ENCODE measurements at regions not wholly inside any gene's neighbourhood (a gene's known extent, or its start where the extent isn't known, plus 50 kb on each side); places are given as distances from the start of the nearest gene placed in this dataset.

DNA sequence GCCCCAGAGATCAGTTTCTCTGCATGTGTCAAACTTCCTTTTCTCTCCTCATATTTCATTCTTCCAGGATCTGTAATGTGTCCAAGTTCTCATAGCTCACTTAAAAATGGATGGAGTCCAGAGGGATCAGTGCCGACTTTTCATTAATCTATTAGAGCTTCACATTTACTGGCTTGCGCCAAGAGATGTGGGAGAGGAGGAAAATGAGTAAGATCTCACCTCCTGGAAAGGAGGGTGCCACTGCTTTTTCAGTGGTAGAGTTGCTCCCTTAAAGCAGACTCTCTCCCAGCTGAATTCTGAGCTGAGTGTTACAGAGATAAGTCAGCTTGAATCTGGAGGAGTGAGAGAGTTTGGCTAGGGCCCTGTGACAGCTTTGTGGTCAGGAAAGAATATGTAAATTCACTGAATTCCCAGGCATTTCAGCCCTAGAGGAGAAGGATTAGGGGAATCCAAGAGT lies 175.9 kb downstream of the SOX4 start:
- Mint-ChIP-seq H3K27ac (no peak overlapping the region), H3K9me3 (ENCODE audit: insufficient read depth) (no peaks in the 10 kb centered on the region), H3K4me1 (no peaks in the 10 kb centered on the region), H3K27me3 (peaks cover 2% of the 10 kb centered on the region), H3K4me3 (no peak overlapping the region)
- no CpG with 5 or more reads among the region's 2 CpGs for WGBS (ENCODE audit: insufficient coverage)
- Histone ChIP-seq H3K4me2 (replicated peaks; ENCODE audit: low read depth, low read length, poor library complexity, severe bottlenecking) (no peak overlapping the region), H3K36me3 (replicated peaks in 1 of 2; ENCODE audit: control extremely low read depth in 1 of 2, control insufficient read depth in 1 of 2, extremely low read depth in 1 of 2, insufficient read depth in 2 of 2, low read length in 1 of 2) (no peaks in the 10 kb centered on the region), H3K79me2 (ENCODE audit: control insufficient read depth, insufficient read depth, low read length) (no peaks in the 10 kb centered on the region), H3K4me3 (ENCODE audit: control extremely low read depth in 1 of 5, extremely low read depth in 1 of 5, insufficient read depth in 1 of 5, low read depth in 2 of 5, low read length in 4 of 5) (no peak overlapping the region), H4K20me1 (ENCODE audit: control insufficient read depth, insufficient read depth, low read length, poor library complexity, severe bottlenecking) (no peaks in the 10 kb centered on the region), H3K4me1 (ENCODE audit: control insufficient read depth in 2 of 2, insufficient read depth in 2 of 2, low read length in 2 of 2) (no peaks in the 10 kb centered on the region), H3K9ac (ENCODE audit: low read length) (no peak overlapping the region), H3K9me3 (ENCODE audit: control extremely low read depth in 1 of 3, control insufficient read depth in 2 of 3, insufficient read depth in 1 of 3, low read length in 2 of 3) (no peaks in the 10 kb centered on the region), H2AFZ (ENCODE audit: insufficient read depth, low read depth, low read length, poor library complexity, severe bottlenecking) (no peak overlapping the region), H3K27ac (ENCODE audit: low read length in 2 of 2) (no peak overlapping the region), H3K27me3 (replicated peaks in 1 of 4; ENCODE audit: control extremely low read depth in 1 of 4, control insufficient read depth in 3 of 4, insufficient read depth in 4 of 4, low read length in 3 of 4) (no peaks in the 10 kb centered on the region)
- intact Hi-C loops (cut with micrococcal nuclease): no loop called here
- no peak for ATAC-seq (ENCODE audit: low read depth)
- no peak for DNase-seq
- CTCF ChIA-PET: no interaction called here
- POLR2A ChIA-PET: no interaction called here
- TF ChIP-seq EZH2 (IDR thresholded peaks at IDR 0.05; ENCODE audit: borderline replicate concordance, insufficient read depth, low read depth, low read length, poor library complexity, severe bottlenecking): no peak
- TF ChIP-seq, protein P1, sequence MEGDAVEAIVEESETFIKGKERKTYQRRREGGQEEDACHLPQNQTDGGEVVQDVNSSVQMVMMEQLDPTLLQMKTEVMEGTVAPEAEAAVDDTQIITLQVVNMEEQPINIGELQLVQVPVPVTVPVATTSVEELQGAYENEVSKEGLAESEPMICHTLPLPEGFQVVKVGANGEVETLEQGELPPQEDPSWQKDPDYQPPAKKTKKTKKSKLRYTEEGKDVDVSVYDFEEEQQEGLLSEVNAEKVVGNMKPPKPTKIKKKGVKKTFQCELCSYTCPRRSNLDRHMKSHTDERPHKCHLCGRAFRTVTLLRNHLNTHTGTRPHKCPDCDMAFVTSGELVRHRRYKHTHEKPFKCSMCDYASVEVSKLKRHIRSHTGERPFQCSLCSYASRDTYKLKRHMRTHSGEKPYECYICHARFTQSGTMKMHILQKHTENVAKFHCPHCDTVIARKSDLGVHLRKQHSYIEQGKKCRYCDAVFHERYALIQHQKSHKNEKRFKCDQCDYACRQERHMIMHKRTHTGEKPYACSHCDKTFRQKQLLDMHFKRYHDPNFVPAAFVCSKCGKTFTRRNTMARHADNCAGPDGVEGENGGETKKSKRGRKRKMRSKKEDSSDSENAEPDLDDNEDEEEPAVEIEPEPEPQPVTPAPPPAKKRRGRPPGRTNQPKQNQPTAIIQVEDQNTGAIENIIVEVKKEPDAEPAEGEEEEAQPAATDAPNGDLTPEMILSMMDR (IDR thresholded peaks at IDR 0.05): no peak

DNA sequence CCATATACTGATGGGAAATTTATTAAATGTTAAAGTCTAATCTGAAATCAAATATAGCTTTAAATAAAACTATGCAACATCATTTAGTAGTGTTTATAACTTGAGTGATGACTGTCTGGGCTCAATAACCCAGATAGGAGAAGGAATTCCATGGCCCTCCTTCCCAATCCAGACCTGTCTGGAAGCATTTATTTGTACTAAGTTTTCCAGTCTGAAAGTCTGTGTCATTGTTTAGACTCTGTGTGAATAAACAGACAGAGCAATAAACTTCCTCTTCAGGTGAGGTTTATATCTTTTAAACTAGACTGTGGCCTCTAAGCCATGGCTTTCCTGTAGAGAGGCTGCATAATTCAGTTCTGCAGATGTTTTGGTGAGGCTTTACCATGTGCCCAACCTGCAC lies 176.4 kb downstream of the SOX4 start:
- H3K4me1 ChIP-seq (ENCODE audit: control insufficient read depth in 2 of 2, insufficient read depth in 2 of 2, low read length in 2 of 2): no peaks in the 10 kb centered on the region
- intact Hi-C loops (cut with micrococcal nuclease): no loop called here
- ATAC-seq (ENCODE audit: low read depth): no peak
- H3K27me3 ChIP-seq (replicated peaks in 1 of 4; ENCODE audit: control extremely low read depth in 1 of 4, control insufficient read depth in 3 of 4, insufficient read depth in 4 of 4, low read length in 3 of 4): no peaks in the 10 kb centered on the region
- no peaks in the 10 kb centered on the region for H3K4me1 Mint-ChIP-seq
- no peaks in the 10 kb centered on the region for H3K9me3 ChIP-seq (ENCODE audit: control extremely low read depth in 1 of 3, control insufficient read depth in 2 of 3, insufficient read depth in 1 of 3, low read length in 2 of 3)
- H3K27ac ChIP-seq (ENCODE audit: low read length in 2 of 2): no peak overlapping the region
- ChIA-PET POLR2A (no interaction called here), CTCF (no interaction called here)
- H3K4me3 Mint-ChIP-seq: no peak overlapping the region
- H3K9ac ChIP-seq (ENCODE audit: low read length): no peak overlapping the region
- TF ChIP-seq, protein P1 (IDR thresholded peaks at IDR 0.05): no peak
- no peak for TF ChIP-seq EZH2 (IDR thresholded peaks at IDR 0.05; ENCODE audit: borderline replicate concordance, insufficient read depth, low read depth, low read length, poor library complexity, severe bottlenecking)
- H3K27ac Mint-ChIP-seq: no peak overlapping the region
- no peak overlapping the region for H3K4me2 ChIP-seq (replicated peaks; ENCODE audit: low read depth, low read length, poor library complexity, severe bottlenecking)
- H4K20me1 ChIP-seq (ENCODE audit: control insufficient read depth, insufficient read depth, low read length, poor library complexity, severe bottlenecking): no peaks in the 10 kb centered on the region
- no peaks in the 10 kb centered on the region for H3K9me3 Mint-ChIP-seq (ENCODE audit: insufficient read depth)
- no peak overlapping the region for H2AFZ ChIP-seq (ENCODE audit: insufficient read depth, low read depth, low read length, poor library complexity, severe bottlenecking)
- DNase-seq: no peak
- no peak overlapping the region for H3K4me3 ChIP-seq (ENCODE audit: control extremely low read depth in 1 of 5, extremely low read depth in 1 of 5, insufficient read depth in 1 of 5, low read depth in 2 of 5, low read length in 4 of 5)
- H3K27me3 Mint-ChIP-seq: peaks cover 2% of the 10 kb centered on the region
- H3K79me2 ChIP-seq (ENCODE audit: control insufficient read depth, insufficient read depth, low read length): no peaks in the 10 kb centered on the region
- no peaks in the 10 kb centered on the region for H3K36me3 ChIP-seq (replicated peaks in 1 of 2; ENCODE audit: control extremely low read depth in 1 of 2, control insufficient read depth in 1 of 2, extremely low read depth in 1 of 2, insufficient read depth in 2 of 2, low read length in 1 of 2)

All from B cell (primary cell).